ENCODE measurements at regions not wholly inside any gene's neighbourhood (a gene's known extent, or its start where the extent isn't known, plus 50 kb on each side); places are given as distances from the start of the nearest gene placed in this dataset.
"Not testable (repeated sequence)": the region's sequence is repeated elsewhere in the genome, so short reads cannot be mapped to it uniquely, and the experiment has no call there.

- no peaks in the 10 kb centered on the region for H3K4me1 ChIP-seq
- no peaks in the 10 kb centered on the region for H3K36me3 ChIP-seq
- no peak for ATAC-seq
- no peak overlapping the region for H3K4me3 ChIP-seq
- H3K9me3 ChIP-seq = no peaks in the 10 kb centered on the region
- H3K27me3 ChIP-seq = no peaks in the 10 kb centered on the region
- TF ChIP-seq CTCF (IDR thresholded peaks at IDR 0.05) = no peak
- no peak for DNase-seq
- intact Hi-C loops (cut with DNase I) = no loop called here
- H3K27ac ChIP-seq = no peak overlapping the region
Measured at GRCh38 chr3:104214937-104215336, 1151.8 kb upstream of the ALCAM start.

GRCh38 chr3:104219046-104219445 lies 1147.7 kb upstream of the ALCAM start:
- H3K4me1 ChIP-seq; H3K27ac ChIP-seq; DNase-seq; H3K36me3 ChIP-seq; H3K4me3 ChIP-seq; H3K27me3 ChIP-seq; ATAC-seq; H3K9me3 ChIP-seq; intact Hi-C loops (cut with DNase I): not testable (repeated sequence)

DNA sequence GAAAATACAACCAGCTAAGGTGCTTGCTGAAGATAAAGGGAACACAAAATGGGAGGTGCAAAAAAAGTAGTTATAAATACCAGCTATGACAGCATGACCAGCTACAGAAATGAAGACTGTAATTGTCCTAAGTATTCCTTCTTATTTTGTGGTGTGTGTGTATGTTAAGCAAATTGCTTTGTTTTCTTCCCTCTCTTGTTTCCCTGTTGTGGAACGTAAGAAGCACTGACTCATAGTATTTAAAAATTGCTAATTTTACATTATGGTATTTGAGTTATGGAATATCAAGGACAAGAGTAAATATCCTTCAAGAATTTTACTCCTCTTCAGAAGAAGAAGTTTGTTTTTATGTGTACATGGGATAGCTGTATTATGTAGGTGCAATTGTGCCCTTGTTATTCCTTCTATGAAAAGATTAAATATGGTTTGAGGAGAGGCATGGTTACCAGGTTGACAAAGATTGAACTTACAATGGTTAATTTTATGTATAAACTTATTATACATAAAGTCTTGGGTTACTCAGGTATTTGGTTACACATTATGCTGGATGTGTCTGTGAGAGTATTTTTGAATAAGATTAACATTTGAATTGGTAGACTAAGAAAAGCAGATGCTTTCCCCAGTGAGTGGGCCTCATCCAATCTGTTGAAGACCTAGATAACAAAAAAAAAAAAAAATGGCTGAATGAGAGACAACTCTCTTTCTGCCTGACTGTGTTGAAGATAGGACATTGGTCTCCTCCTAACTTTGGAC lies 1132.1 kb upstream of the ALCAM start:
- Histone ChIP-seq H3K27me3 (no peaks in the 10 kb centered on the region), H3K36me3 (no peaks in the 10 kb centered on the region), H3K27ac (no peak overlapping the region), H3K4me3 (no peak overlapping the region), H3K4me1 (no peaks in the 10 kb centered on the region), H3K9me3 (no peaks in the 10 kb centered on the region)
- no peak for TF ChIP-seq CTCF (IDR thresholded peaks at IDR 0.05)
- DNase-seq = no peak
- intact Hi-C loops (cut with DNase I) = no loop called here
- no peak for ATAC-seq

- Histone ChIP-seq H3K27me3 (no peaks in the 10 kb centered on the region), H3K27ac (no peak overlapping the region), H3K4me3 (no peak overlapping the region), H3K36me3 (no peaks in the 10 kb centered on the region), H3K4me1 (no peaks in the 10 kb centered on the region), H3K9me3 (no peaks in the 10 kb centered on the region)
- no peak for ATAC-seq
- no peak for TF ChIP-seq CTCF (IDR thresholded peaks at IDR 0.05)
- DNase-seq = no peak
- intact Hi-C loops (cut with DNase I) = no loop called here
Measured at GRCh38 chr3:104244680-104245220, 1122.0 kb upstream of the ALCAM start.

GRCh38 chr3:104245261-104245660 lies 1121.4 kb upstream of the ALCAM start:
- H3K4me1 ChIP-seq = no peaks in the 10 kb centered on the region
- intact Hi-C loops (cut with DNase I) = no loop called here
- no peaks in the 10 kb centered on the region for H3K9me3 ChIP-seq
- no peak for ATAC-seq
- TF ChIP-seq CTCF (IDR thresholded peaks at IDR 0.05) = no peak
- no peaks in the 10 kb centered on the region for H3K27me3 ChIP-seq
- H3K4me3 ChIP-seq = no peak overlapping the region
- no peak overlapping the region for H3K27ac ChIP-seq
- no peak for DNase-seq
- H3K36me3 ChIP-seq = no peaks in the 10 kb centered on the region

GRCh38 chr3:104245981-104246380 lies 1120.7 kb upstream of the ALCAM start:
- no peak for TF ChIP-seq CTCF (IDR thresholded peaks at IDR 0.05)
- no peak for ATAC-seq
- DNase-seq = no peak
- intact Hi-C loops (cut with DNase I) = no loop called here
- no peaks in the 10 kb centered on the region for H3K9me3 ChIP-seq
- no peak overlapping the region for H3K27ac ChIP-seq
- no peaks in the 10 kb centered on the region for H3K27me3 ChIP-seq
- H3K4me3 ChIP-seq = no peak overlapping the region
- H3K36me3 ChIP-seq = no peaks in the 10 kb centered on the region
- no peaks in the 10 kb centered on the region for H3K4me1 ChIP-seq

Data from upper lobe of right lung (tissue), 1 donor.